H9 (cell line): ENCODE measurements at regions not wholly inside any gene's neighbourhood (a gene's known extent, or its start where the extent isn't known, plus 50 kb on each side); places are given as distances from the start of the nearest gene placed in this dataset.

Experiments used
- DNase-seq: peaks from one replicate; pipeline ENCODE4 v3.0.0-alpha.2; 2017
- H2AFZ ChIP-seq: one replicate; pipeline ENCODE4 v1.6.1; 2013; ENCODE audit warnings: mild to moderate bottlenecking, low read length, control low read depth, moderate library complexity
- H2AK5ac ChIP-seq: 2 replicates; pipeline ENCODE4 v1.6.1; 2013; ENCODE audit warnings: low read length, control low read depth, mixed read lengths; ENCODE audit not compliant: insufficient read length
- H2BK120ac ChIP-seq: one replicate; pipeline ENCODE4 v1.6.1; 2013; ENCODE audit warnings: low read depth, mild to moderate bottlenecking, low read length, control low read depth, inconsistent platforms; ENCODE audit not compliant: poor library complexity, severe bottlenecking
- H2BK12ac ChIP-seq: 2 replicates; pipeline ENCODE4 v1.6.1; 2013; ENCODE audit warnings: low read length, control low read depth, mixed read lengths, low read depth; ENCODE audit not compliant: insufficient read length
- H2BK15ac ChIP-seq: 2 replicates; pipeline ENCODE4 v1.6.1; 2013; ENCODE audit warnings: low read depth, low read length, control low read depth
- H2BK20ac ChIP-seq: one replicate; pipeline ENCODE4 v1.6.1; 2013; ENCODE audit warnings: low read depth, mild to moderate bottlenecking, low read length, control low read depth, inconsistent platforms; ENCODE audit not compliant: poor library complexity, severe bottlenecking
- H2BK5ac ChIP-seq: 2 replicates; pipeline ENCODE4 v1.6.1; 2013; ENCODE audit warnings: low read length, control low read depth, mixed read lengths; ENCODE audit not compliant: insufficient read length
- H3K14ac ChIP-seq: 2 replicates; pipeline ENCODE4 v1.6.1; 2013; ENCODE audit warnings: low read length, control low read depth; ENCODE audit not compliant: insufficient read depth
- H3K18ac ChIP-seq: 2 replicates; pipeline ENCODE4 v1.6.1; 2013; ENCODE audit warnings: low read depth, mild to moderate bottlenecking, mixed read lengths, low read length, control low read depth; ENCODE audit not compliant: insufficient read length
- H3K23ac ChIP-seq: 2 replicates; pipeline ENCODE4 v1.6.1; 2013; ENCODE audit warnings: low read length, control low read depth, mixed read lengths, low read depth; ENCODE audit not compliant: insufficient read length
- H3K23me2 ChIP-seq: 2 replicates; pipeline ENCODE4 v1.6.1; 2013; ENCODE audit warnings: low read depth, mild to moderate bottlenecking, mixed read lengths, low read length, control low read depth; ENCODE audit not compliant: insufficient read length, poor library complexity, severe bottlenecking
- H3K27ac ChIP-seq: 2 replicates; pipeline ENCODE4 v1.5.1; 2013; ENCODE audit warnings: low read length, control low read depth, mixed read lengths, low read depth; ENCODE audit not compliant: insufficient read length
- H3K27me3 ChIP-seq: 2 replicates; pipeline ENCODE4 v1.6.1; 2013; ENCODE audit warnings: low read length, control low read depth, inconsistent platforms; ENCODE audit not compliant: insufficient read depth
- H3K4ac ChIP-seq: 2 replicates; pipeline ENCODE4 v1.6.1; 2013; ENCODE audit warnings: low read depth, mild to moderate bottlenecking, control low read depth, inconsistent platforms, low read length, moderate library complexity
- H3K4me1 ChIP-seq: 2 replicates; pipeline ENCODE4 v1.6.1; 2013; ENCODE audit warnings: low read length, control low read depth, inconsistent platforms; ENCODE audit not compliant: insufficient read depth
- H3K4me2 ChIP-seq: 2 replicates; pipeline ENCODE4 v1.6.1; 2013; ENCODE audit warnings: low read length, control low read depth, mixed read lengths; ENCODE audit not compliant: insufficient read length, insufficient read depth
- H3K56ac ChIP-seq: 2 replicates; pipeline ENCODE4 v1.6.1; 2013; ENCODE audit warnings: low read depth, mild to moderate bottlenecking, mixed read lengths, low read length, control low read depth; ENCODE audit not compliant: insufficient read length
- H3K79me1 ChIP-seq: 2 replicates; pipeline ENCODE4 v1.6.1; 2013; ENCODE audit warnings: low read depth, mild to moderate bottlenecking, moderate library complexity, low read length, control low read depth, inconsistent platforms; ENCODE audit not compliant: insufficient read depth, poor library complexity, severe bottlenecking
- H3K79me2 ChIP-seq: 2 replicates; pipeline ENCODE4 v1.6.1; 2013; ENCODE audit warnings: low read length, control low read depth, inconsistent platforms; ENCODE audit not compliant: insufficient read depth
- H3K9ac ChIP-seq: 2 replicates; pipeline ENCODE4 v1.6.1; 2013; ENCODE audit warnings: low read length, control low read depth, mixed read lengths; ENCODE audit not compliant: insufficient read length; ENCODE audit errors: extremely low read depth
- H3K9me3 ChIP-seq: one replicate; pipeline ENCODE4 v1.6.1; 2013; ENCODE audit warnings: low read depth, low read length, inconsistent platforms; ENCODE audit not compliant: control insufficient read depth
- H3T11ph ChIP-seq: one replicate; pipeline ENCODE4 v1.6.1; 2013; ENCODE audit warnings: mild to moderate bottlenecking, low read length, control low read depth, inconsistent platforms
- H4K20me1 ChIP-seq: one replicate; pipeline ENCODE4 v1.6.1; 2013; ENCODE audit not compliant: control insufficient read depth, insufficient read length, insufficient read depth
- H4K5ac ChIP-seq: 2 replicates; pipeline ENCODE4 v1.6.1; 2013; ENCODE audit warnings: low read depth, mild to moderate bottlenecking, mixed read lengths, low read length, control low read depth; ENCODE audit not compliant: insufficient read length
- H4K8ac ChIP-seq: replicated peaks from 2 replicates; pipeline ENCODE4 v1.6.1; 2013; ENCODE audit warnings: low read length, control low read depth, mixed read lengths, low read depth; ENCODE audit not compliant: insufficient read length
- H4K91ac ChIP-seq: 2 replicates; pipeline ENCODE4 v1.6.1; 2013; ENCODE audit warnings: low read depth, mild to moderate bottlenecking, moderate library complexity, mixed read lengths, low read length, control low read depth; ENCODE audit not compliant: insufficient read length
- H3K27ac Mint-ChIP-seq, 3 experiments: 2 replicates in 2 of 3; 3 replicates in 1 of 3; pipeline ENCODE4 v1.8.0; 2020 to 2021; ENCODE audit warnings: mixed read lengths in 3 of 3, mild to moderate bottlenecking in 1 of 3, moderate library complexity in 1 of 3
- H3K27me3 Mint-ChIP-seq: 2 replicates; pipeline ENCODE4 v1.8.0; 2021; ENCODE audit warnings: low read depth, mild to moderate bottlenecking, moderate library complexity, mixed read lengths
- H3K36me3 Mint-ChIP-seq, 3 experiments: 2 replicates in 2 of 3; 3 replicates in 1 of 3; pipeline ENCODE4 v1.8.0; 2020 to 2021; ENCODE audit warnings: low read depth in 3 of 3, mixed read lengths in 3 of 3; ENCODE audit not compliant: insufficient read depth in 1 of 3
- H3K4me1 Mint-ChIP-seq, 2 experiments: 2 replicates each; pipeline ENCODE4 v1.8.0; 2020; ENCODE audit warnings: mixed read lengths in 2 of 2
- H3K4me3 Mint-ChIP-seq, 2 experiments: 2 replicates in 1 of 2; 3 replicates in 1 of 2; pipeline ENCODE4 v1.8.0; 2020 to 2021; ENCODE audit warnings: mild to moderate bottlenecking in 2 of 2, mixed read lengths in 2 of 2, moderate library complexity in 1 of 2
- H3K9me3 Mint-ChIP-seq, 2 experiments: 2 replicates in 1 of 2; 3 replicates in 1 of 2; pipeline ENCODE4 v1.8.0; 2020; ENCODE audit warnings: mild to moderate bottlenecking in 2 of 2, mixed read lengths in 2 of 2, moderate library complexity in 1 of 2
- CTCF ChIP-seq: fragments of 200-600 bp; sonication (generic); conservative IDR thresholded peaks from 3 replicates; pipeline ENCODE4 v1.8.0; 2021; ENCODE audit warnings: antibody characterized with exemption, mild to moderate bottlenecking
- WGBS: extraction: QIAGEN DNeasy Blood & Tissue Kit; methylation state at CpG from one replicate; pipeline ENCODE4 v1.1.7; 2013; ENCODE audit warnings: missing lambda C conversion rate, low lambda C conversion rate, mixed read lengths; ENCODE audit not compliant: insufficient read length; ENCODE audit errors: extremely low coverage; 5-methylcytosine and 5-hydroxymethylcytosine counted together

- H3K79me2 ChIP-seq, result no peaks in the 10 kb centered on the region
- H3K14ac ChIP-seq, result no peak overlapping the region
- H3K4ac ChIP-seq, result no peak overlapping the region
- H3K36me3 Mint-ChIP-seq, result no peaks in the 10 kb centered on the region; a peak in 1 of 7 replicates
- no peak overlapping the region for H4K91ac ChIP-seq
- no peak for DNase-seq
- H3K27ac ChIP-seq, result no peak overlapping the region
- H3K23ac ChIP-seq, result no peak overlapping the region
- no peak overlapping the region for H3K9ac ChIP-seq
- WGBS, result no CpG with 5 or more reads among the region's 4 CpGs
- H4K8ac ChIP-seq, result no peak overlapping the region
- no peaks in the 10 kb centered on the region for H3K4me1 Mint-ChIP-seq
- H3T11ph ChIP-seq, result no peak overlapping the region
- no peaks in the 10 kb centered on the region for H3K9me3 ChIP-seq
- no peak overlapping the region for H2BK15ac ChIP-seq
- H2AK5ac ChIP-seq, result no peak overlapping the region
- no peak overlapping the region for H4K5ac ChIP-seq
- no peaks in the 10 kb centered on the region for H3K79me1 ChIP-seq
- H4K20me1 ChIP-seq, result no peaks in the 10 kb centered on the region
- no peak overlapping the region for H2BK20ac ChIP-seq
- H3K27ac Mint-ChIP-seq, result no peak overlapping the region
- no peaks in the 10 kb centered on the region for H3K4me1 ChIP-seq
- no peaks in the 10 kb centered on the region for H3K23me2 ChIP-seq
- H3K4me3 Mint-ChIP-seq, result no peak overlapping the region
- no peak overlapping the region for H2BK5ac ChIP-seq
- H2BK120ac ChIP-seq, result no peak overlapping the region
- H2AFZ ChIP-seq, result no peak overlapping the region
- H3K9me3 Mint-ChIP-seq, result no peaks in the 10 kb centered on the region; a peak in 1 of 5 replicates
- no peak overlapping the region for H3K4me2 ChIP-seq
- no peak overlapping the region for H3K18ac ChIP-seq
- no peaks in the 10 kb centered on the region for H3K27me3 Mint-ChIP-seq
- no peak overlapping the region for H3K56ac ChIP-seq
- TF ChIP-seq CTCF, result no peak
- H3K27me3 ChIP-seq, result no peaks in the 10 kb centered on the region
- H2BK12ac ChIP-seq, result no peak overlapping the region
Observed at GRCh38 chr7:113452245-113452644, 333.9 kb upstream of the SMIM30 start.
